PFSK-1 (cell line): ENCODE measurements at regions not wholly inside any gene's neighbourhood (a gene's known extent, or its start where the extent isn't known, plus 50 kb on each side); places are given as distances from the start of the nearest gene placed in this dataset.

Experiments used
- FOXP2 ChIP-seq: optimal IDR thresholded peaks from 2 replicates; pipeline ENCODE3; 2011; ENCODE audit warnings: borderline replicate concordance, control low read depth, inconsistent platforms; ENCODE audit not compliant: insufficient read depth; ENCODE audit errors: extremely low read length, extremely low read depth
- POLR2AphosphoS5 ChIP-seq: IDR thresholded peaks from 2 replicates; pipeline ENCODE4 v1.6.1; 2012; ENCODE audit warnings: low read depth, mild to moderate bottlenecking, control low read depth, low read length, moderate library complexity
- SIN3A ChIP-seq: IDR thresholded peaks from 2 replicates; pipeline ENCODE4 v1.6.1; 2012; ENCODE audit warnings: mild to moderate bottlenecking, low read length, moderate library complexity, borderline replicate concordance; ENCODE audit not compliant: insufficient read depth
- TAF1 ChIP-seq: IDR thresholded peaks from 2 replicates; pipeline ENCODE4 v1.6.1; 2012; ENCODE audit warnings: low read length, control low read depth, borderline replicate concordance; ENCODE audit not compliant: insufficient read depth
- TF ChIP-seq, protein P1 (sequence below), 2 experiments: IDR thresholded peaks; 2 replicates each; pipeline versions ENCODE4 v1.6.1 to v1.8.0; 2011 to 2012; ENCODE audit warnings: low read depth in 2 of 2, low read length in 2 of 2, control low read depth in 1 of 2, inconsistent platforms in 1 of 2, mild to moderate bottlenecking in 1 of 2, moderate library complexity in 1 of 2; ENCODE audit not compliant: insufficient read depth in 1 of 2

DNA sequence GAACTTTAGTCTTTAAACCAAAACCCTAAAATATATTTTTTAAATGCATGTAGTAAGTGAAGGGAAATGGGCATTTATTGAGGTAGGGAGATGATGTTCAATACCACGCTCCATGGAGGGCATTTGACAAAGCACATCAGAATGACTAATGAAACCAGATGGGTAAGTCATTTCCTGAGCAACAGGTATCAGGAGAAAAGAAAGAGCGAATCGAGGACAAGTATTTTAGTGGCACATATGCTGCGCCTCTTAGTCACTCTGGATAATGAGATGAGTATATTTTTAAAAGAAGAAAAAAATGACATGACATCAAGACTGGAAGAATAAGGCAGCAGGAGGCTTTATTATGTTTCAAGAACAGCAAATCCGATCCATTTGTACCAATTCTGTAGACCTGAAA, 129.0 kb upstream of the ARHGEF3 start:
- TF ChIP-seq, protein P1, sequence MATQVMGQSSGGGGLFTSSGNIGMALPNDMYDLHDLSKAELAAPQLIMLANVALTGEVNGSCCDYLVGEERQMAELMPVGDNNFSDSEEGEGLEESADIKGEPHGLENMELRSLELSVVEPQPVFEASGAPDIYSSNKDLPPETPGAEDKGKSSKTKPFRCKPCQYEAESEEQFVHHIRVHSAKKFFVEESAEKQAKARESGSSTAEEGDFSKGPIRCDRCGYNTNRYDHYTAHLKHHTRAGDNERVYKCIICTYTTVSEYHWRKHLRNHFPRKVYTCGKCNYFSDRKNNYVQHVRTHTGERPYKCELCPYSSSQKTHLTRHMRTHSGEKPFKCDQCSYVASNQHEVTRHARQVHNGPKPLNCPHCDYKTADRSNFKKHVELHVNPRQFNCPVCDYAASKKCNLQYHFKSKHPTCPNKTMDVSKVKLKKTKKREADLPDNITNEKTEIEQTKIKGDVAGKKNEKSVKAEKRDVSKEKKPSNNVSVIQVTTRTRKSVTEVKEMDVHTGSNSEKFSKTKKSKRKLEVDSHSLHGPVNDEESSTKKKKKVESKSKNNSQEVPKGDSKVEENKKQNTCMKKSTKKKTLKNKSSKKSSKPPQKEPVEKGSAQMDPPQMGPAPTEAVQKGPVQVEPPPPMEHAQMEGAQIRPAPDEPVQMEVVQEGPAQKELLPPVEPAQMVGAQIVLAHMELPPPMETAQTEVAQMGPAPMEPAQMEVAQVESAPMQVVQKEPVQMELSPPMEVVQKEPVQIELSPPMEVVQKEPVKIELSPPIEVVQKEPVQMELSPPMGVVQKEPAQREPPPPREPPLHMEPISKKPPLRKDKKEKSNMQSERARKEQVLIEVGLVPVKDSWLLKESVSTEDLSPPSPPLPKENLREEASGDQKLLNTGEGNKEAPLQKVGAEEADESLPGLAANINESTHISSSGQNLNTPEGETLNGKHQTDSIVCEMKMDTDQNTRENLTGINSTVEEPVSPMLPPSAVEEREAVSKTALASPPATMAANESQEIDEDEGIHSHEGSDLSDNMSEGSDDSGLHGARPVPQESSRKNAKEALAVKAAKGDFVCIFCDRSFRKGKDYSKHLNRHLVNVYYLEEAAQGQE (IDR thresholded peaks at IDR 0.05; ENCODE audit: insufficient read depth in 1 of 2, low read depth in 2 of 2, low read length in 2 of 2), result no peak
- TF ChIP-seq POLR2AphosphoS5, result no peak
- no peak for TF ChIP-seq FOXP2
- TF ChIP-seq TAF1, result no peak
- TF ChIP-seq SIN3A, result no peak

DNA sequence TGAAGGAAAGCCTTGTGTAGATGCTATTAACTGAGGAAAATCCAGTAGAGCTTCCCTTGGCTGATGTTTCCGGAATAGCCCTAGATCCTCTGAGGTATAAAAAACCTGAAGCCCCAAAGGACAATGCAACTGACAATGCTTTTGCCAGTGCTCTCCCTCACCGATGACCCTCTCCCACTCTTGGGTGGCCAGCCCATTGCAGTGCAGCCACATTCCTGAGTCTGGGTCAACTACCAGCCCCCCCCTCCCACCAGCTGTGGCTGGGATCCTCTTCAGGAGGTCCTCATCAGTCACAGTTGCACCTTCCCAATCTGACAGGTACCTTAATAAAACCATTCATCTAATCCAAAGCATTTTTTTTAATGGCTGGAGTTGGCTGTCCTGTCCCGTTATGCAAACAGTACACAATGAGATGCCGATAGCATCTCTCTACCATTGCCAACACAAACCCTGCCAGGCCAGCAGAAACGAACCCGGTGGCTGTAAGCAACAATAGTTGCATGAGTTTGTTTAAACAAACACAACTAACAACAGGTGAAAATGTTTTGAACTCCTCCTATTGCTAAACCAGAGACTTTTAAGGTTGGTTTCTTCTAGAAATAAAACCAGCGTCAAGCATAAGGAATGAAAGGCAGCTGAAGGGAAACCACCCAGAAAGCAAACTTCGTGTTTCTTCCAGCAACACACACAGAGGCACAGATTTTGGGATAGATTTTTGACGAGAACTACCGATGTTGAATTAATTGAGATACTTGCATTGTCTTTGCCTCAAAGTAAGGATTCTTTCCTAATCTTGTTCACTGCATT, 128.3 kb upstream of the ARHGEF3 start:
- TF ChIP-seq FOXP2 (no peak), SIN3A (no peak), TAF1 (no peak), POLR2AphosphoS5 (no peak)
- TF ChIP-seq, protein P1 (IDR thresholded peaks at IDR 0.05; ENCODE audit: insufficient read depth in 1 of 2, low read depth in 2 of 2, low read length in 2 of 2), result no peak

DNA sequence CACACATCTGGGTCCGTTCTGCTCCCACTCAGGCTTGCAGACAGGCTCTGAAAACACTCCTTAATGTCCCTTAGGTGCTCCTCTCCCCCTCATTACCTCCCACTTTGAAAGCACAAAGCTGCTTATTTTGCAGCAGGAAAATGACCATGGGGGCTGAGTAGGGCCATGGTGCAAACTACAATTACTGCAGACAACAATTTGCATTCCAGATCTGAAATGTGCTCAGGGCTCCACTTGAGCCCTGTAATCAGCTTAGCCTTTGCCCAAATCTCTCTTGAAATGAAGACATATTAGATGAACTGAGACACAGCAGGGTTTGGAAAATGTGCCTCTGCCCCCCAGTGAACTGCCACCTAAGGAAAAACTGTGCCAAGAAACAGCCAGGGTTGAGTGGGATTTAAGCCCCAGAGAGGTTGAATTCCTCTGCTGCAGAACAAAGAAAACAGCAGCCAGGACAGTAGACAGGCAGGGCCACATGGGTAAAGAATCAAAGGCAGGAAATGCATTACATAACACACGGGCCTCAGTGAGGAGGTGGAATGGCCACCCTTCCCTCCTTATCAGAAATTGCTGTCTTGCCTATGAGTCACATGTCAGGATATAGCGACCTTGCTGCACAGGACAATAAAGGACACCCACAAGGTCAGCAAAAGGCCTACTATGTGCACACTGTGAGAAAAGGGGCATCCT, 126.8 kb upstream of the ARHGEF3 start:
- TF ChIP-seq, protein P1 (IDR thresholded peaks at IDR 0.05; ENCODE audit: insufficient read depth in 1 of 2, low read depth in 2 of 2, low read length in 2 of 2), result no peak

DNA sequence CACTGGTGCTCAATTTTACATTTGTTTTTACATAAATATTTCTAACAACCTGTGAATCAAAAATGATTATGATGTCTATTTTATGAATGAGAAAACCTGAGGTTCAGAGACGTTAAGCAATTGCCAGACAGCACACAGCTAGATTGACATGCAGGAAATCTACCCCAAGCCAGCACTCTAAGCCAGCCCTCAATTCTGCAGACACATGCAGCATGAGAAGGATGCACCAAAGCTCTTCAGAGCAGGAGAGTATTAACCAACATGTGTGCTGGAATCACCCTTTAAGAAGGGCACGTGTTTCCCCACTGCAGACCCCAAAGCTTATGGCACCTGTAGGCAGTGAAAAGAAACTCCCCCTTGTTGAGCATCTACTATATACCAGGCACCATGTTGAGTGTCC, 126.1 kb upstream of the ARHGEF3 start:
- TF ChIP-seq POLR2AphosphoS5, result no peak
- no peak for TF ChIP-seq TAF1
- no peak for TF ChIP-seq FOXP2
- TF ChIP-seq SIN3A, result no peak
- TF ChIP-seq, protein P1 (IDR thresholded peaks at IDR 0.05; ENCODE audit: insufficient read depth in 1 of 2, low read depth in 2 of 2, low read length in 2 of 2), result no peak

- TF ChIP-seq, protein P1 (IDR thresholded peaks at IDR 0.05; ENCODE audit: insufficient read depth in 1 of 2, low read depth in 2 of 2, low read length in 2 of 2), result no peak
- no peak for TF ChIP-seq TAF1
- no peak for TF ChIP-seq FOXP2
- no peak for TF ChIP-seq POLR2AphosphoS5
- TF ChIP-seq SIN3A, result no peak
These were observed 125.2 kb upstream of the ARHGEF3 start for GRCh38 chr3:56926947-56927282.
